Urinary bladder (tissue), 3 donors: ENCODE measurements at regions not wholly inside any gene's neighbourhood (a gene's known extent, or its start where the extent isn't known, plus 50 kb on each side); places are given as distances from the start of the nearest gene placed in this dataset.

ENCODE experiments used
- DNase-seq: peaks from one replicate; pipeline ENCODE4 v3.0.0-alpha.2; 2015; ENCODE audit errors: extremely low spot score
- H3K27ac ChIP-seq: one replicate; pipeline ENCODE4 v1.5.1; 2013; ENCODE audit warnings: low read depth, mild to moderate bottlenecking, moderate library complexity
- H3K36me3 ChIP-seq: one replicate; pipeline ENCODE4 v1.6.1; 2013; ENCODE audit warnings: mild to moderate bottlenecking, moderate library complexity; ENCODE audit not compliant: insufficient read depth
- H3K4me1 ChIP-seq: one replicate; pipeline ENCODE4 v1.6.1; 2013; ENCODE audit warnings: mild to moderate bottlenecking, moderate library complexity; ENCODE audit not compliant: insufficient read depth
- H3K4me3 ChIP-seq: one replicate; pipeline ENCODE4 v1.5.1; 2013; ENCODE audit warnings: low read depth, low read length
- WGBS: extraction: QIAGEN DNeasy Blood & Tissue Kit; methylation state at CpG from one replicate; pipeline ENCODE4 v1.1.7; 2013; 5-methylcytosine and 5-hydroxymethylcytosine counted together
- donor health status: healthy with polysubstance abuse.
- donor health status: healthy.

DNA sequence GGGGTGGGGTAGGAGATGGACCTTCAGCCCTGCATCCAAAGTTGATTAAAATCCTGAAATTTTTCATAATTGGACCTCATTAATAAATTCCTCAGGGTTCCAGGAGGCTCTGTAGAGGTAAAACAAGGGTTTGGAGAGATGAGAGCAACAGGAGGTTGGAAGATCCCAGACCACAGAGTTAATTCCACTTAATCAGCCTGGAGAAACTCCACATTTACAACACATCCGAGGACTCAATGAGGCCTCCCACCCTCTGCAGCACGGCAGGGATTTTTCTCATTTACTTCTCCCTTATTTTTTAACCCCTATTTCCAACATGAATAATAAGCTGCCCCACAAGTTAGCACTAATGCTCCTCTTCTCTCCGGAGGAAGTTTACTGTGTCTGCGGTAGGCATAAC, 165.0 kb upstream of the MAP3K1 start:
- no peak overlapping the region for H3K4me3 ChIP-seq
- no peak overlapping the region for H3K27ac ChIP-seq
- 77% methylated on average over 4 of the region's 4 CpGs for WGBS
- H3K36me3 ChIP-seq = no peaks in the 10 kb centered on the region
- H3K4me1 ChIP-seq = no peaks in the 10 kb centered on the region
- no peak for DNase-seq

GRCh38 chr5:56649569-56649968, 165.8 kb upstream of the MAP3K1 start:
- H3K4me3 ChIP-seq = no peak overlapping the region
- H3K36me3 ChIP-seq = no peaks in the 10 kb centered on the region
- H3K27ac ChIP-seq = no peak overlapping the region
- H3K4me1 ChIP-seq = no peaks in the 10 kb centered on the region
- 38% methylated on average over 4 of the region's 4 CpGs for WGBS
- DNase-seq = no peak

DNA sequence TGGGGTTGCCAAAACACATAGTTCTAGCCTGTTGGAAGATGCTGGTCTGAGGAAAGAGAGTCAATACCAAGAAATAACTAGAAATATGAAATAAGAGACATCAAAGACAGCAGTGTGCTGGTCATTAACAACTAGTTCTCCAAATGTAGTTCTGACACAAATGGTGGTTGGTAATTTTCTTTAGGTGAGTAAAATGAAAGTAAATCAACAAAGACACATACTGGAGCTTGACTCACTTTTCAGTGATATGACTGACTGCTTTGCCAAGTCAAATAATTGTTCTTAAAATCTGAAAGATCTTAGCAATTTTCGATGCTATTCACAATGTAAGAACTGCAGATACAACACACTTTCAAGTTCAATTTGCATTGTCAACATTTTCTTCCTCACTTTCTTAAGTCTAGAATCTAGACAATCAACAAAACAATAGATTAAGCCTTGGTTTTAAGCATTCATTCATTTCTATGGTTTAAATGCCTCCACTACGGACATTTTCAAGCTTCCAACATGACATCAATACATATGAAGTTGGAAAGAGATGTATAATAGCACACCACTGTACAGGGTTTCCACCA, 166.8 kb upstream of the MAP3K1 start:
- no peaks in the 10 kb centered on the region for H3K4me1 ChIP-seq
- WGBS = 90% methylated on average over 2 of the region's 2 CpGs
- DNase-seq = no peak
- H3K36me3 ChIP-seq = no peaks in the 10 kb centered on the region
- no peak overlapping the region for H3K27ac ChIP-seq
- no peak overlapping the region for H3K4me3 ChIP-seq

- no peaks in the 10 kb centered on the region for H3K36me3 ChIP-seq
- no peak overlapping the region for H3K4me3 ChIP-seq
- WGBS = 68% methylated on average over 4 of the region's 4 CpGs
- H3K4me1 ChIP-seq = no peaks in the 10 kb centered on the region
- no peak overlapping the region for H3K27ac ChIP-seq
- no peak for DNase-seq
Measured at GRCh38 chr5:56647099-56647850, 168.1 kb upstream of the MAP3K1 start.

GRCh38 chr5:56641635-56642260, 173.6 kb upstream of the MAP3K1 start:
- DNase-seq = no peak
- no peak overlapping the region for H3K4me3 ChIP-seq
- 68% methylated on average over 8 of the region's 8 CpGs for WGBS
- peaks cover 2% of the 10 kb centered on the region for H3K4me1 ChIP-seq
- H3K36me3 ChIP-seq = no peaks in the 10 kb centered on the region
- no peak overlapping the region for H3K27ac ChIP-seq

DNA sequence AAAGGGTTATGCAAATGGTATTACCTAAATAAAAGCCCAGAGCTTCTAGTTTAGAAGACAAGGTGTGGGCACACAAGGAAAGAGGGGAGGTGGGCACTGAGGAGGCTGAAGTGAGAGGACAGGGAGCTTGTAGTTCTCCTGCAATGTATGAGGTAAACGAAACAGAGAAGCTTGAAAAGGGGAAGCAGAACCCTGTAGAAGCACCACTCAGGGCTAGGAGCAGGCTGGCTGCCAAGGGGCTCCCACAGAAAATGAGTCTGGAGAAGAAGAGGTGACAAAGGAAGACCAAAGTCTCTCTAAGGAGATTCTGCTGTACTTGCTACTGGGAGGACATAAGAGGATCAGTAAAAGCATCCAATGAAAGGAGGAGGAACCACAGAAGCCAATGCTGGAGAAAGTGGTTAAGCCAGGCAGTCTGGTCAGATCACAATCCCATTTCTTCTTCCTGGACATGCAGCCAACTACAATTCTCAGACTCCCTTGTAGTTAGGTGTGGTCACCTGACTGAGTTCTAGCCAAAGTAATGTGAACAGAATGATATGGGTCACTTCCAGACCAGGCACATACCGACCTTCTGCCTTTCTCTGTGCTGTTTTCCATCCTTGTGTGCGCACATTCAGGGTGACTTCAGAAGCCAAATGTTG, 174.5 kb upstream of the MAP3K1 start:
- DNase-seq = no peak
- no peak overlapping the region for H3K4me3 ChIP-seq
- H3K4me1 ChIP-seq = peaks cover 2% of the 10 kb centered on the region
- no peak overlapping the region for H3K27ac ChIP-seq
- WGBS = 88% methylated on average over 3 of the region's 3 CpGs
- no peaks in the 10 kb centered on the region for H3K36me3 ChIP-seq

DNA sequence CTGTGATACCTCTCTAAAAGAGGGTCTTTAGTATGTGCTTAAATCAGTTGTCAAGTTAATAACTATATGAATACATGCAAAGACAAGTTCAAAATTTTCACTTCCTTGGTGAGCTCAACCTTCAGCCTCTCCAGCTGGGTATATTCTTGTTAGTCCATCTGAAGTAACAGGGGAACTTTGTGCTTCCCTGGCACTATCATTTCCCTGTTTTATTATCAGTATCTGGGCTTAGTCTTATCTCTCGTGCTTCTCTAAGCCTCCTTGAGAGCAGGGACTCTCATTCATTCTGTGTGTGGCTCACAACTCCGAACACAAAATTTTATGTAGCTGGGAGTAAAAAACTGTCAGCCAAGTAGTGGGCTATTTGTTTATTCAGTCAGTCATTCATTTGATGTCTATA, 175.9 kb upstream of the MAP3K1 start:
- H3K36me3 ChIP-seq = no peaks in the 10 kb centered on the region
- 46% methylated on average over 2 of the region's 2 CpGs for WGBS
- DNase-seq = no peak
- no peak overlapping the region for H3K4me3 ChIP-seq
- peaks cover 2% of the 10 kb centered on the region for H3K4me1 ChIP-seq
- H3K27ac ChIP-seq = peak overlapping the region; percentile 41

DNA sequence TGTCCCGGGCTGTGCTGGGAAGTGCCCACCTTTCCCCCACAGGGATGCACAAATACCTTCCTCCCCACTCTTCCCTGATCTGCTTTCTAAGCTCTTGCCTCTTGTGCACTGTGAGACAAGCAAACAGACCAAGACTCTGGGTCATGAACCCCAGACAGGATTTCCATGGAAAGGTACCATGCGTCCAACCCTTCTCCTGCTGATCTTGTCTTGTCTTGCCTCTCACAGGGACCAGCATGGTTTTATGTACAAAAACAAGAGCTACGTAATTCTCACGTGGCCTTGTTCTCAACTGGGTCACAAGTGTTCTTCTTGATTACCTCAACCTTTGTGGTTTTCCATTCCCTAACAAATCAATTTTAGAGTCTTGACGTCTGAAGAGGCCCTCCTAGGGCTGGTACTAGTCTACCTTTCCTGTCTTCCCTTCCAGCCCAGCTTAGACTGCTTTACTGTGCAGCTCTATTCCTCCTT, 176.5 kb upstream of the MAP3K1 start:
- no peak for DNase-seq
- Histone ChIP-seq H3K4me1 (peaks cover 2% of the 10 kb centered on the region), H3K27ac (peak overlapping the region; percentile 41), H3K4me3 (no peak overlapping the region), H3K36me3 (no peaks in the 10 kb centered on the region)
- WGBS = 90% methylated on average over 5 of the region's 5 CpGs

DNA sequence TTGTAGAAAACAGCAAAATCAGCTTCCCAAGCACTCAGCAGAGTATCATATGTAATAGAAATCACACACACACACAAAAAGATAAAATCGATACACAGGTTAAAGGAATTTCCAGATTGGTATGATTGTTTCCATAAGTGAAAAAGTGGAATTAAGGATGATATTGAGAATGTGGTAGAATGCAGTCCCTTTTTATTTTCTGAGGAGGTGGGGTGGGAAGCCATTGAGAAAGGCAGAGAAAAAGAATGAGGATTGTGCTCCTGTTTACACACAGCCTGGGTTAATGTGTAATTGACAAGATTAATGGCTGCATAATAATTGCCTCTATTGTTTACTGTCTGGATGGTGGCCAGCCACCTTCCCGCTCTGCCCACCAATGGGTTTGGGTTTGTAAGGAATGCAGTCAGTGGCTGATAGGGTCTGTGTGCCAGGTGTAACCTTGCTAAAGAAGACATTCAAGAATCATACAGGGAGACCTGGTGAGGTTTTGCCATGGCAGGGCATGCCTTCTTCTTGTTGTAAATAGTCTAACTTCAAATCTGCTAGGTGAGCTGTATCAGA, 177.2 kb upstream of the MAP3K1 start:
- no peak overlapping the region for H3K27ac ChIP-seq
- no peak overlapping the region for H3K4me3 ChIP-seq
- DNase-seq = peak; percentile 51
- WGBS = 78% methylated on average over 2 of the region's 2 CpGs
- peaks cover 2% of the 10 kb centered on the region for H3K4me1 ChIP-seq
- no peaks in the 10 kb centered on the region for H3K36me3 ChIP-seq

DNA sequence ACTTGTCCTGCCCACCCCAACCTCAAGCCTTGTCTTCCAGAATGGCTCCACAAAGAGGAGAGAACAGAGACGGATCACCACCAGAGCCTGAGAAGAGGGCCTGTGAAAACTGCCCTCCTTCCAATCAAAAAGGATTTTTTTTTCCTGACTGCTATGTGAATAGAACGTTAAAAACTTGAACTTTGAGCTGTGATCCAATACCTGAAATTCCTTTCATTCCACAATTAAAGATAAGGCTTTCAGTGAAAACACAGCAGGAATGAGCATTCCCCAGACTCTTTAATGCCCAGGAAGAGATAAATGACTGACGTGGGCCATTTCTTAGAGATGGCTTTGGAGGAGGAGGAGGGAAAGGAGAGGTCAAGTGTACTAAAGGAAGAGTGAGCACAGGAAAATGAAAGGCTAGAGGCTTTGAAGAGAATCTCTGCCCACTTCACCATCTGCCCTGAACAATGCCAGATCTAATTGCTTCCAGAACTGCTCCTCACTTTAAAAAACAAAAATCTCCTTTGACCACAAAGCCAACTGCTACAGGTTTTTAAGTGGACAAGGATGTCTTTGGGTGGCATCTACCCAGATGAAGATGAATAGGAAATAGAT, 177.9 kb upstream of the MAP3K1 start:
- no peak overlapping the region for H3K4me3 ChIP-seq

DNA sequence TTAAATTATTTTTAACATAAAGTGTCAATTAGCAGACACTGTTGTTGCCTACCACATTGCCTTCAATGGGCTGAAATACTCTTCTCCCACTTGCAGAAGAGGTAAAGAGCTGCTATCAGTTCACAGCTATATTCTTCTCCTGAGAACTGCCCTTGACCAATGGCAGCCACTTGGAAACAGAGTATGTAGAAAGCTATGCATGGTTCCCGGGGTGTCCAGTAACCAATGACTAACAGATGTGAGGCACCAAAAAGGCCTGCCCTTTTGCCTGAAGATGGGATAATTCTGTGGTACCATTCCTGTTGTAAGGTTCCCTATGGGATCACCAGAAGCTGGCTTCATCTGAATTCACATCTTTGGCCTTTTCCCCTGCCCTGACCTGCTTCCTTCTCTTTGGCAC, 181.4 kb upstream of the MAP3K1 start:
- no peak overlapping the region for H3K4me3 ChIP-seq
- no peaks in the 10 kb centered on the region for H3K36me3 ChIP-seq
- no peak for DNase-seq
- no peak overlapping the region for H3K27ac ChIP-seq
- H3K4me1 ChIP-seq = no peaks in the 10 kb centered on the region
- WGBS = 84% methylated on average over 1 of the region's 1 CpG

More for the DNA sequence above, 177.9 kb upstream of the MAP3K1 start:
- Histone ChIP-seq H3K27ac (no peak overlapping the region), H3K36me3 (no peaks in the 10 kb centered on the region), H3K4me1 (peaks cover 2% of the 10 kb centered on the region)
- no peak for DNase-seq
- WGBS = 48% methylated on average over 3 of the region's 3 CpGs

DNA sequence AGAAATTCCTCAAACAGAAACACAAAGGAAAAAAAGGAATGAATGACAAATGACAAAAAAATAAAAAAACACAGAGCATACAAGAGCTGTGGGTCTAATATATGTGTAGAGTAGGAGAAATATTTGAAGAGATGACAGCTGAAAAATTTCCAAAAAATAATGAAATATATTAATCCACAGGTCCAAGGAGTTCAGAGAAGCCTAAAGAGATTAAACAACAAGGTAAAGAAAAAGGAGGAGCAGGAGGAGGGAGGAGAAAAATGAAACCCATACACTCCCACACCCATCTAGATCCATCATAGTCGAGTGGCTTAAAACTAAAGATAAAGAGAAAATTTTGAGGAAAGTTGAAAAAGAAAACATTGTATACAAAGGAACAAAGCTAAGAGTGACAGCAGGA, 182.4 kb upstream of the MAP3K1 start:
- WGBS = 57% methylated on average over 1 of the region's 1 CpG

GRCh38 chr5:56632199-56632598, 183.2 kb upstream of the MAP3K1 start:
- no peak for DNase-seq
- Histone ChIP-seq H3K4me1 (no peaks in the 10 kb centered on the region), H3K27ac (no peak overlapping the region), H3K36me3 (no peaks in the 10 kb centered on the region), H3K4me3 (no peak overlapping the region)
- WGBS = 81% methylated on average over 2 of the region's 2 CpGs

More for the DNA sequence above, 182.4 kb upstream of the MAP3K1 start:
- Histone ChIP-seq H3K4me3 (no peak overlapping the region), H3K4me1 (no peaks in the 10 kb centered on the region), H3K27ac (no peak overlapping the region), H3K36me3 (no peaks in the 10 kb centered on the region)
- DNase-seq = no peak
